Tibial nerve (tissue), 4 donors: ENCODE measurements at regions not wholly inside any gene's neighbourhood (a gene's known extent, or its start where the extent isn't known, plus 50 kb on each side); places are given as distances from the start of the nearest gene placed in this dataset.

Experiments
- CTCF ChIP-seq, 5 experiments: fragments of 200-600 bp in 3 of 5; fragments of 450-650 bp in 2 of 5; sonication (generic) in 3 of 5; IDR thresholded peaks; one replicate each; pipeline ENCODE4 v1.5.1; 2016 to 2019; ENCODE audit warnings: antibody characterized with exemption in 5 of 5, mild to moderate bottlenecking in 3 of 5, moderate library complexity in 2 of 5
- EP300 ChIP-seq, 2 donors: sonication (generic); formaldehyde crosslinking; IDR thresholded peaks; one replicate each; pipeline ENCODE4 v1.6.1; 2017; ENCODE audit warnings: antibody characterized with exemption in 2 of 2, mild to moderate bottlenecking in 1 of 2
- POLR2A ChIP-seq, 2 donors: fragments of 450-650 bp; IDR thresholded peaks; one replicate each; pipeline ENCODE4 v1.6.1; 2017; ENCODE audit warnings: antibody characterized with exemption in 2 of 2, mild to moderate bottlenecking in 2 of 2, moderate library complexity in 2 of 2

- TF ChIP-seq POLR2A (IDR thresholded peaks at IDR 0.05) (no peak), CTCF (IDR thresholded peaks at IDR 0.05) (no peak), EP300 (IDR thresholded peaks at IDR 0.05) (no peak)
Measured at GRCh38 chr7:149622444-149623210, 125.0 kb upstream of the ZNF746 start.
